ENCODE measurements at regions not wholly inside any gene's neighbourhood (a gene's known extent, or its start where the extent isn't known, plus 50 kb on each side); places are given as distances from the start of the nearest gene placed in this dataset.

DNA sequence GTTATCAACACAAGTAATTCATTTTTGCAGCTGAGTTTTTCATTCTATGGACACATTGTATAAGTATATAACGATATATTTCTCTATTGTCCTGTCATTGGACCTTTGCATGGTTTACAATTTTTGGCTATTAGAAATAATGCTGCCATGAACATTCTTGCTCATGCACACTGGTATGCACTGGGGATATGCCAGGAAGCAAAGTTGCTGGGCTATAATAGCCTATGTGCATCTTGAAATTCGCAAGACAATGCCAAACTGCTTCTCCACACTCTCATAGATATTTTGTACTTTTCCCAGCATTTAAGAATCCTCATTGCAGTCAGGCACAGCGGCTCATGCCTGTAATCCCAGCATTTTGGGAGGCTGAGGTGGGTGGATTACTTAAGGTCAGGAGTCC, 852.6 kb upstream of the ID2 start:
- TF ChIP-seq, protein P1, sequence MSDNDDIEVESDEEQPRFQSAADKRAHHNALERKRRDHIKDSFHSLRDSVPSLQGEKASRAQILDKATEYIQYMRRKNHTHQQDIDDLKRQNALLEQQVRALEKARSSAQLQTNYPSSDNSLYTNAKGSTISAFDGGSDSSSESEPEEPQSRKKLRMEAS (IDR thresholded peaks at IDR 0.05) = no peak
- no peak for TF ChIP-seq RAD21 (IDR thresholded peaks at IDR 0.05)
- TF ChIP-seq TAF1 (conservative IDR thresholded peaks at IDR 0.05) = no peak
- TF ChIP-seq ATF3 (IDR thresholded peaks at IDR 0.05) = no peak
- TF ChIP-seq, protein P2, sequence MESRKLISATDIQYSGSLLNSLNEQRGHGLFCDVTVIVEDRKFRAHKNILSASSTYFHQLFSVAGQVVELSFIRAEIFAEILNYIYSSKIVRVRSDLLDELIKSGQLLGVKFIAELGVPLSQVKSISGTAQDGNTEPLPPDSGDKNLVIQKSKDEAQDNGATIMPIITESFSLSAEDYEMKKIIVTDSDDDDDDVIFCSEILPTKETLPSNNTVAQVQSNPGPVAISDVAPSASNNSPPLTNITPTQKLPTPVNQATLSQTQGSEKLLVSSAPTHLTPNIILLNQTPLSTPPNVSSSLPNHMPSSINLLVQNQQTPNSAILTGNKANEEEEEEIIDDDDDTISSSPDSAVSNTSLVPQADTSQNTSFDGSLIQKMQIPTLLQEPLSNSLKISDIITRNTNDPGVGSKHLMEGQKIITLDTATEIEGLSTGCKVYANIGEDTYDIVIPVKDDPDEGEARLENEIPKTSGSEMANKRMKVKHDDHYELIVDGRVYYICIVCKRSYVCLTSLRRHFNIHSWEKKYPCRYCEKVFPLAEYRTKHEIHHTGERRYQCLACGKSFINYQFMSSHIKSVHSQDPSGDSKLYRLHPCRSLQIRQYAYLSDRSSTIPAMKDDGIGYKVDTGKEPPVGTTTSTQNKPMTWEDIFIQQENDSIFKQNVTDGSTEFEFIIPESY (IDR thresholded peaks at IDR 0.05) = no peak
- TF ChIP-seq, protein P3, sequence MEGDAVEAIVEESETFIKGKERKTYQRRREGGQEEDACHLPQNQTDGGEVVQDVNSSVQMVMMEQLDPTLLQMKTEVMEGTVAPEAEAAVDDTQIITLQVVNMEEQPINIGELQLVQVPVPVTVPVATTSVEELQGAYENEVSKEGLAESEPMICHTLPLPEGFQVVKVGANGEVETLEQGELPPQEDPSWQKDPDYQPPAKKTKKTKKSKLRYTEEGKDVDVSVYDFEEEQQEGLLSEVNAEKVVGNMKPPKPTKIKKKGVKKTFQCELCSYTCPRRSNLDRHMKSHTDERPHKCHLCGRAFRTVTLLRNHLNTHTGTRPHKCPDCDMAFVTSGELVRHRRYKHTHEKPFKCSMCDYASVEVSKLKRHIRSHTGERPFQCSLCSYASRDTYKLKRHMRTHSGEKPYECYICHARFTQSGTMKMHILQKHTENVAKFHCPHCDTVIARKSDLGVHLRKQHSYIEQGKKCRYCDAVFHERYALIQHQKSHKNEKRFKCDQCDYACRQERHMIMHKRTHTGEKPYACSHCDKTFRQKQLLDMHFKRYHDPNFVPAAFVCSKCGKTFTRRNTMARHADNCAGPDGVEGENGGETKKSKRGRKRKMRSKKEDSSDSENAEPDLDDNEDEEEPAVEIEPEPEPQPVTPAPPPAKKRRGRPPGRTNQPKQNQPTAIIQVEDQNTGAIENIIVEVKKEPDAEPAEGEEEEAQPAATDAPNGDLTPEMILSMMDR (IDR thresholded peaks at IDR 0.05; ENCODE audit: low read depth, low read length, missing input control) = no peak
- TF ChIP-seq FOXA2 (IDR thresholded peaks at IDR 0.05) = no peak
- TF ChIP-seq REST (IDR thresholded peaks at IDR 0.05) = no peak
- TF ChIP-seq EGR1 (IDR thresholded peaks at IDR 0.05; ENCODE audit: low read depth in 2 of 2) = no peak
- no peak for TF ChIP-seq SP1 (IDR thresholded peaks at IDR 0.05)
- TF ChIP-seq HNF4A (conservative IDR thresholded peaks at IDR 0.05) = no peak
- no peak for TF ChIP-seq NR2F2 (IDR thresholded peaks at IDR 0.05)
- TF ChIP-seq FOXA1 (IDR thresholded peaks at IDR 0.05) = no peak
- TF ChIP-seq GABPA (IDR thresholded peaks at IDR 0.05 in 1 of 2, conservative IDR thresholded peaks at IDR 0.05 in 1 of 2) = no peak
- TF ChIP-seq HNF4G (IDR thresholded peaks at IDR 0.05) = no peak
- TF ChIP-seq JUND (IDR thresholded peaks at IDR 0.05) = no peak
- no peak for TF ChIP-seq YY1 (IDR thresholded peaks at IDR 0.05)
- TF ChIP-seq RXRA (IDR thresholded peaks at IDR 0.05) = no peak
- H3K4me3 ChIP-seq (ENCODE audit: low read depth in 1 of 3, low read length in 3 of 3) = no peak overlapping the region
- no peaks in the 10 kb centered on the region for H3K27me3 ChIP-seq (ENCODE audit: control insufficient read depth in 4 of 4, insufficient read depth in 4 of 4, low read length in 3 of 4)
- no peaks in the 10 kb centered on the region for H3K36me3 ChIP-seq (ENCODE audit: control insufficient read depth in 4 of 4, insufficient read depth in 3 of 4, low read depth in 1 of 4, low read length in 3 of 4)
- H3K4me1 ChIP-seq (ENCODE audit: control insufficient read depth in 4 of 4, insufficient read depth in 4 of 4, low read length in 3 of 4) = no peaks in the 10 kb centered on the region
- DNase-seq (ENCODE audit: low spot score) = no peak
- H3K27ac ChIP-seq (ENCODE audit: low read depth in 1 of 2, low read length in 2 of 2) = no peak overlapping the region
- H3K9ac ChIP-seq (ENCODE audit: low read depth in 1 of 2, low read length in 2 of 2) = no peak overlapping the region
- WGBS = 91% methylated on average over 3 of the region's 3 CpGs
- no peaks in the 10 kb centered on the region for H3K9me3 ChIP-seq (ENCODE audit: control insufficient read depth in 4 of 4, low read length in 3 of 4)
